Vagina (tissue), 2 donors: ENCODE measurements at regions not wholly inside any gene's neighbourhood (a gene's known extent, or its start where the extent isn't known, plus 50 kb on each side); places are given as distances from the start of the nearest gene placed in this dataset.

Experiments
- CTCF ChIP-seq, 3 experiments: fragments of 450-650 bp in 2 of 3; fragments of 200-600 bp in 1 of 3; sonication (generic) in 1 of 3; IDR thresholded peaks; one replicate each; pipeline ENCODE4 v1.5.1; 2017 to 2019; ENCODE audit warnings: antibody characterized with exemption in 3 of 3, mild to moderate bottlenecking in 2 of 3, moderate library complexity in 2 of 3
- POLR2A ChIP-seq, 2 donors: fragments of 450-650 bp; IDR thresholded peaks; one replicate each; pipeline ENCODE4 v1.6.1; 2017; ENCODE audit warnings: antibody characterized with exemption in 2 of 2, mild to moderate bottlenecking in 2 of 2, moderate library complexity in 2 of 2

- no peak for TF ChIP-seq CTCF (IDR thresholded peaks at IDR 0.05)
- TF ChIP-seq POLR2A (IDR thresholded peaks at IDR 0.05): no peak
Observed at GRCh38 chr10:85043207-85043606, 714.8 kb downstream of the CCSER2 start.
